Fibroblast of villous mesenchyme (primary cell): ENCODE measurements at regions not wholly inside any gene's neighbourhood (a gene's known extent, or its start where the extent isn't known, plus 50 kb on each side); places are given as distances from the start of the nearest gene placed in this dataset.

Experiments used
- DNase-seq: peaks from one replicate; pipeline ENCODE4 v3.0.0-alpha.2; 2010; ENCODE audit warnings: low read depth
- H3K4me3 ChIP-seq: 2 replicates; pipeline ENCODE4 v1.5.1; 2011; ENCODE audit warnings: low read depth, mild to moderate bottlenecking, low read length
- TF ChIP-seq, protein P1 (sequence below): IDR thresholded peaks from 2 replicates; pipeline ENCODE4 v1.5.1; 2012; ENCODE audit warnings: low read depth, mild to moderate bottlenecking, low read length; ENCODE audit not compliant: insufficient read depth

DNA sequence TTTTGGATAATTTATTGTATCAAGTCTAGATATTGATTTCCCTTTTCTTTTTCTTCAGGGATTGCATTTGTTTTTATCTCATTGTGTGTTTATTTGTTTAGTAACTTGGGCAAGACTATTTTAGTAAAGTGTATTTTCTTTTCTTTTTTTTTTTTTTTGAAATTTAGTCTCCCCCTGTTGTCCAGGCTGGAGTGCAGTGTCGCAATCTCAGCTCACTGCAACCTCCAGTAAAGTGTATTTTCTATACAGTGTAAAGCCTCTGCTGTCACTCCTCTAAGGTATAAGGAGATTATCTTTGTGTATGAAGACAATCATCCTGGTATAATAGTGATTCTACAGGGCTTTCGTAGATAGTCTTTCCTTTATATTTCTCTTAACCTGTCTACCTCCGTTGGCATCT is 2546.0 kb downstream of the PCDH9 start:
- DNase-seq: no peak
- H3K4me3 ChIP-seq: no peak overlapping the region
- TF ChIP-seq, protein P1, sequence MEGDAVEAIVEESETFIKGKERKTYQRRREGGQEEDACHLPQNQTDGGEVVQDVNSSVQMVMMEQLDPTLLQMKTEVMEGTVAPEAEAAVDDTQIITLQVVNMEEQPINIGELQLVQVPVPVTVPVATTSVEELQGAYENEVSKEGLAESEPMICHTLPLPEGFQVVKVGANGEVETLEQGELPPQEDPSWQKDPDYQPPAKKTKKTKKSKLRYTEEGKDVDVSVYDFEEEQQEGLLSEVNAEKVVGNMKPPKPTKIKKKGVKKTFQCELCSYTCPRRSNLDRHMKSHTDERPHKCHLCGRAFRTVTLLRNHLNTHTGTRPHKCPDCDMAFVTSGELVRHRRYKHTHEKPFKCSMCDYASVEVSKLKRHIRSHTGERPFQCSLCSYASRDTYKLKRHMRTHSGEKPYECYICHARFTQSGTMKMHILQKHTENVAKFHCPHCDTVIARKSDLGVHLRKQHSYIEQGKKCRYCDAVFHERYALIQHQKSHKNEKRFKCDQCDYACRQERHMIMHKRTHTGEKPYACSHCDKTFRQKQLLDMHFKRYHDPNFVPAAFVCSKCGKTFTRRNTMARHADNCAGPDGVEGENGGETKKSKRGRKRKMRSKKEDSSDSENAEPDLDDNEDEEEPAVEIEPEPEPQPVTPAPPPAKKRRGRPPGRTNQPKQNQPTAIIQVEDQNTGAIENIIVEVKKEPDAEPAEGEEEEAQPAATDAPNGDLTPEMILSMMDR: no peak

DNA sequence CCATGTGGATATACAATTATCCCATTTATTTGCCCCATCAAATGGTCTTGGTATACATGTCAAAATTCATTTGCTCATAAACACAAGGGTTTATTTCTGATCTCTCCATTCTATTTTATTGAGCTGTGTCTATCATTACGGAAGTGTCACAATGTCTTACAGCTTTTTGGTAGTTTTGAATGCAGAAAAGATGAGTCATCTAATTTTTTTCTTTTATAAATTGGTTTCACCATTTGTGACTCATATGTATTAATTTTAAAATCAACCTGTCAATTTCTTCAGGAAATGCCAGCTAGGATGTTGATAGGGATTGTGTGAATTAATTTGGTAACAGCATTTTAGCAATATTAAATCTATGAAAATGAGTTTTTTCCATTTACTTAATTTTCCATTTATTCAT is 2549.4 kb downstream of the PCDH9 start:
- TF ChIP-seq, protein P1: no peak
- no peak overlapping the region for H3K4me3 ChIP-seq
- DNase-seq: no peak

- no peak overlapping the region for H3K4me3 ChIP-seq
- no peak for DNase-seq
- TF ChIP-seq, protein P1: no peak
Observed at GRCh38 chr13:64675255-64675892, 2554.8 kb downstream of the PCDH9 start.

DNA sequence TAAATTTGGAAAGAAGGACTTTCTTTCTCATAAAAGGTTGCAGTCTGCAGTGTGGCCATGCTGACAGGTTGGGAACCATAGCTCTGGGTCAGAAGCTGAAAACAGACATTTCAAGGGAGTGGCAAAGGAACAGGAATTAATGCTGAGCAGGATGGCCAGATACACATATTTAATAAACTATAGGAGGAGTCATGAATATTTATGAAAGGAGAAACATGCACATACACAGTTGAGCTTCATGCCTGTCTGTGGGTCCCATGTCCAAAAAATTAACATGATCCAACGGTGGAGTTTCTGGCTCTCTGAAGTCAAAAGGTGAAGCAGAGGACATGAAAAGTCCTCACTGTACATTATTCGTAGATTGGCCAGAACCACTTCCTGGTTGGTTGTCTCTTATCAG is 2556.0 kb downstream of the PCDH9 start:
- H3K4me3 ChIP-seq: no peak overlapping the region
- TF ChIP-seq, protein P1: no peak
- no peak for DNase-seq

DNA sequence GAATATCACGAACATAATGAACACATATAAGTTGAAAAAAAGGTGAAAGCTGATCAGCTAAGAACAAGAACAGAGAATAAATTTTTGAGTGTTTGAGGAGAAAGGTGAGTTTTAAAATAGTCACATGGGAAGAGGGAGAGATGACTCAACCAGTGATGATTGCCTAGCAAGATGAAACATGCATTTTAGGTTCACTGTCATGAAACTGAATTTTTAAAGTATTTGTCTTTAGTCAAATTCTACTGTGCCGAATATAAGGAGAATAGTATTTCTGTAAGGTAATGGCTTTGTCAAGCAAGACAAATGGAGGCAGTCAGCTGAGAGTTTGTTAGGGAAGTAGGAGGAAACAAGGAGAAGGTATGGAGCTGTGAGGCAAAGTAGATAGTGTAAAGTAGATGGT is 2557.4 kb downstream of the PCDH9 start:
- TF ChIP-seq, protein P1: no peak
- no peak for DNase-seq
- H3K4me3 ChIP-seq: no peak overlapping the region

DNA sequence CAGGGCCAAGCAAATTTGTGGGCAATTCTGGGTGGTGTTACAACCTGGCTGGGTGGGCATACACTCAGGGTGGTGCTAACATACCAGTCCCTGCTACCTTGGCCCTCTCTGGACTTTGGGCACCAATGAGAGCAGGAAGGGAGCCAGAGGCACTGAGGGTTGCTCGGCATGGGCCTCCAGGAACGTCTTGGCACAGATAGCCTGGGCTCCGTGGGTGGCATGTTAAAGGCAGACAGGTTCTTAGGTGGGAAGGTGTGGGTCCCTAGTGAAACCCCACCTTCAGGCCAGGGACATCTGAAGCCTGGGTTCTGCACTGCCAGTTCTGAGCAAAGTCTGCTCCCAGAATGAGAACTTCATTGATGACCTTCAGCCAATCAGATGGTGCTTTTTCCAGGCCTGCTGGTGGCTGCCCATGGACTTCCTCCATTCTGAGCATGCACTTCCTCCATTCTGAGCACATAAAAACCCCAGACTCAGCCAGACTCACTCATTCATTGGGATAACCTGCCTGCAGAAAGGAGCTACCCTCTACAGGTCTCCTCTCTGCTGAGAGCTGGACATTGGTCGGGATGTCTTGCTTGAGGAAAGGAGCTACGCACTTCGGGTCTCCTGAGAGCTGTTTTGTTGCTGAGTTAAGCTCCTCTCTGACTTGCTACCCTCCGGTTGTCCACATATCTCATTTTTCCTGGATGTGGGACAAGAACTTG is 2567.1 kb downstream of the PCDH9 start:
- no peak for DNase-seq
- H3K4me3 ChIP-seq: no peak overlapping the region
- TF ChIP-seq, protein P1: no peak

GRCh38 chr13:64648293-64648692 is 2581.8 kb downstream of the PCDH9 start:
- H3K4me3 ChIP-seq: no peak overlapping the region
- no peak for DNase-seq
- TF ChIP-seq, protein P1: no peak
